GM19438 (cell line): ENCODE measurements at regions not wholly inside any gene's neighbourhood (a gene's known extent, or its start where the extent isn't known, plus 50 kb on each side); places are given as distances from the start of the nearest gene placed in this dataset.

Experiments used
- ATAC-seq: cut with Tn5 transposase; IDR thresholded peaks from one replicate; pipeline ENCODE4 v1.9.1; 2021; ENCODE audit warnings: low read depth; ENCODE audit not compliant: unreplicated experiment

DNA sequence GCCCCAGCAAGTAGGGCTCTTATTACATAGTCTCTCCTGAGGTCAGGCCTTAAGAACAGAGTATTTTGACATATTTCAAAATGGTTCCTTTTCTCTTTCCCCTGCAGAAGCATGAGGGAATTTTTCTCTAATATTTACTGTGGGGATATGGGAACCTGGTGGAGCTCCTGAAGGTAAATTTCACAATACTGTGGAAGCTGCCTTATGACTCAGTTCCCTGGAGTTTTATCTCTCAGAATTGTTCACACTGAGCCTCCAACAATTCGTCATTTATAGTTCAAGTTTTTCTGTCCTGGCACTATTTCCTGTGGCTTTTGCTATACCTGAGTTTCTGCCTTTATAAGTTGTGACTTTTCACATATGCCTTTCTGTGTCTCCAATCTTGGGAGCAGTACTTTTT, 607.2 kb upstream of the NDST4 start:
- ATAC-seq = no peak

DNA sequence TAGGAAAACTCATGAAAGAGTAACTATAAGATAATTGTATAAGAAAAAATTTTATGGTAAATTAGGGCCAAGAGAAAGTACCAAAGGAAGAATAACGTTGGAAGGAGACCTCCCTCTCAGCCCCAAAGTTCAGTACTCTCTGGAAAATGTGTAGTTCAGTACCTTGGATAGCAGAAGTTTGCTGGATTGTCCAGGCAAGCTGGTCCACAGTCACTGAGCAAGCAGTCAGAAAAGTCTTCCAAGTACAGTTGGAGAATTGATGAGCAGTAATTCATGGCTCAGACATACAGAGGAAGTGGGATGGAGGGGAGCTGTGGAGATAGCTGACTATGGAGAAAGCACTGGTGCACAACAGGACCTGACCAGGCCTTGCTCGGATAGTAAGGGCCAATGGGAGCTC, 598.2 kb upstream of the NDST4 start:
- no peak for ATAC-seq

DNA sequence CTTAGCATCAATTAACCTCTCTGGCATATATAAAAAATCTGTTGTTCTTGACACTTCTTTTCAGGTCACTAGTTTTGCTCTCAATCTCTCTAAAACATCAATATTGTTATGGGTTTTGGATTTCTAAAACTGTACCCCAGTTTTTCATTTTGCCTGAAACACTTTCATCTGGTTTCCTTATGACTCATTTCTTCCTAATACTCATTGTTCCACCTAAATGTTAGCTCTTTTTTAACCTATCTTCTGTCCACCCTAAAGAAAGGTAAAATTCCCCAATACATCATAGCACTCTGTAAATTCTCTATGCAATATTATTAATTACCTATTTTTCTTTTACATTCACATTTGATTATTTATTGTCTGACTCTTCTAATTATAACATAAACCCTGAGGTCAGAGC, 575.5 kb upstream of the NDST4 start:
- no peak for ATAC-seq

DNA sequence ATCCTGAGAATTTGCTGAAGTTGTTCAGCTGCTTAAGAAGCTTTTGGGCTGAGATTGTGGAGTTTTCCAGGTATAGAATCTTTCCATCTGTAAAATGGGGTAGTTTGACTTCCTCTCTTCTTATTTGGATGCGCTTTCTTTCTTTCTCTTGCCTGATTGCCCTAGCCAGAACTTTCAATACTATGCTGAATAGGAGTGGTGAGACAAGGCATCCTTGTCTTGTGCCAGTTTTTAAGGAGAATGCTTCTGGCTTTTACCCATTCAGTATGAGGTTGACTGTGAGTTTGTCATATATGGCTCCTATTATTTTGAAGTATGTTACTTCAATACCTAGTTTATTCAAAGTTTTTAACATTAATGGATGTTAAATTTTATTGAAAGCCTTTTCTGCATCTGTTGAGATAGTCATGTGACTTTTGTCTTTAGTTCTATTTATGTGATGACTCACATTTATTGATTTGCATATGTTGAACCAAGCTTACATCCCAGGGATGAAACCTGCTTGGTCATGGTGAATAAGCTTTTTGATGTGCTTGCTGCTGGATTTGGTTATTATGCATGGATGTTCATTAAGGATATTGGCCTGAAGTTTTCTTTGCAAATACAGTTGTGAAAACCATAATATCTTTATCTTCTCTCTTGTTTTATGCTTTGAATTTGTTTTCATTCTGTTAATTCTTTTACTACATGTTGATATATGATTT, 573.8 kb upstream of the NDST4 start:
- ATAC-seq = no peak

DNA sequence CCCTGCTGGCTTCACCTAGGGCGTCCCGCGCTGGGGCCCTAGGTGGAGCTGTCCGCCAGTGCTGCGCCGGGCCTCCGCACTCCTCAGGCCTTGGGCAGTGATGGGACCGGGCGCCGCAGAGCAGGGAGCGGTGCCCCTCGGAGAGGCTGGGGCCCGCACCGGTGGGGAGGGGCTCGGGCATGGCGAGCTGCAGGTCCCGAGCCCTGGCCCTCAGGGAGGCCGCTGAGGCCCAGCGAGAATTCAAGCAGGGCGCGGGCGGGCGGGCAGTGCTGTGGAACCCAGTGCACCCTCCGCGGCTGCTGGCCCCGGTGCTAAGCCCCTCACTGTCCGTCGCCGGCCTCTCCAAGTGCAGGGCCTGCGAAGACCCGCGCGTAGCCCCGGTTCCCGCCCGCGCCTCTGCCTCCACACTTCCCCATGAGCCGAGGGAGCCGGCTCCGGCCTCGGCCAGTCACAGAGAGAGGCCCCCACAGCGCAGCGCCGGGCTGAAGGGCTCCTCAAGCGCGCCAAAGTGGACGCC, 565.1 kb upstream of the NDST4 start:
- no peak for ATAC-seq

DNA sequence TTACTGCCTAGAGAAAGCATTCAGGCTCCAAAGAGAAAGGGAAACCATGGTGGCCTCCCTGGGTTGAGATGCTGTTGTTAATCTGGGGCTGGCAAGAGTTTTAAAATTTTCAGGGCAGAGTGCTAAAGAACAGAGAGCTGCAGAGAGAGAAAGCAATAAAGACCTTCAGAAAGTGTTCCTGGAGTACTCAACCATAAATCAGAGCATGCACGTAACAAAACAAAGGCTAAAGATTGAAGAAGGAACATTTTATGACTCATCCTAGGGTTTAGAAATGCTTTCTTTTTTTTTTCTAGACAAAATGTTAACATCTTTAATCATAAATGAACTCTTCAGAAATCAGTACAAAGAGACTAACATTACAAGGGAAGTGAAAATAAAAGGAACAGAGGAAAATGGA, 562.3 kb upstream of the NDST4 start:
- no peak for ATAC-seq

DNA sequence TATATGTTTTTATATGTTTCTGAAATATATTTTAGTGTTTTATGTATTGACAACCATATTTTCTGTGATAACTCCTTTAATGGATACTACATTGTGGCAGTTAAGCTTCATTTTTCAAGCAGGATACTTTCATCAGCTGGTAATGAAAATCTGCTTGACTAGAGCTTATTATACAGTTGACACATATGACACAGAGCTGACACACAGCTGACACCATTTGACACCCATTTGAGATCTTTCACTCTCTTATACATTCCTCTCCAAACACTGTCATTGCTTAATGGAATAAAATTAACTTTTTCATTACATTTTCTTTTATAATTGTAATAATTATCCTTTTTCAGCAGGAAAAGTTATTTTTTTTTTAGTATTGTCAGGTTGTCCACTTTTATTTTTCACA, 561.1 kb upstream of the NDST4 start:
- ATAC-seq = no peak

DNA sequence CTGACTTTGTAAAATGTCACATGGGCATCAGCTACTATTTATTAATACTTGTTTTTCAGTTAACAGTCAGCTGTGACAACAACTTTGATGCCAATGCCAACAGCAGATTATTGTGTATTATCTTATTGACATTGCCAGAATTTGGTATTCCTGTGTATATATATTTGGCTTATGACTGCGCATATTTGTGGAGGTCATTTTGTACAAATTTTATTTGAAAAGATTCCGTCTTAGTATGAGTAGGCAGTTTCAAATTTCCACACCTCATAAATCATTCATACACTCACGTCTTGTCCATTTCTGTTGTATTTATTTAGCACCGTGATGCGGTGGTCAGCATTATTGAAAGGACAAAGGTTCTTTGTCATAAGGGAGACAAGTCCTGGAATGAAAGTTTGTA, 558.2 kb upstream of the NDST4 start:
- ATAC-seq = no peak

DNA sequence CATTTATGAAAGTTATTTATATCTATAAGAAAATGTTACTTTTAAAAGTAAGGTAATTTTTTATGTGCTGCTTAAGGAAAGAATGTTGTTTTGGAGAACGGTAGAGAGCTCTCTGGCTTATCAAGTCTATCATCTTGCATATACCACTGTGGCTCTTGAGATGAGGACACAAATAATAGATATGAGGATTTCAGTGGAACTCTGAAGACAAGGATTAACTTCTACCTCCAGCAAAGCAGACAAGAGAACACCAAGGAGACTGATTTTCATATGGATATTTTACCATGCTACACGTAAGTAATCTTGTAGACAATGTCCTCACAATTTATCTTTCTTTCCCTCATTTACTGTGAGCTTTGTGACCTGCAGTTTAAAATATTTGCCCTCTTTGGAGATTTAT, 557.5 kb upstream of the NDST4 start:
- no peak for ATAC-seq

DNA sequence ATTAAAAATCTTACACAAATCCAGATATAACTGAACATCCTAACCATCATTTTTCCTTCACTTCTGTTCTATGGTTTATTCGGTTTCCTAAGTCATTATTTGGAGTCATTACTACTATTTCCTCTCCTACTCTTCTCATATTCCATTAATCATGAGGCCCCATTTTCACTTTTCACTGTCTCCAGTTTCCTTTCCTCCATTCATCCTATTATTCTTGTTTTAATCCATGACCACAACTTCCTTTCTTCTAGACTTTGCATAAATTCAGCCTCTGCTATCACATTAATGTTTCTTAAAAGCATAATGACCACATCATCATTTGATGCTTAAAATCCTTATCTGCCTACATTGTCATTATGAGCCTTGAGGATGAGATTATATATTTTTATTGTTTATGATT, 555.0 kb upstream of the NDST4 start:
- ATAC-seq = no peak

DNA sequence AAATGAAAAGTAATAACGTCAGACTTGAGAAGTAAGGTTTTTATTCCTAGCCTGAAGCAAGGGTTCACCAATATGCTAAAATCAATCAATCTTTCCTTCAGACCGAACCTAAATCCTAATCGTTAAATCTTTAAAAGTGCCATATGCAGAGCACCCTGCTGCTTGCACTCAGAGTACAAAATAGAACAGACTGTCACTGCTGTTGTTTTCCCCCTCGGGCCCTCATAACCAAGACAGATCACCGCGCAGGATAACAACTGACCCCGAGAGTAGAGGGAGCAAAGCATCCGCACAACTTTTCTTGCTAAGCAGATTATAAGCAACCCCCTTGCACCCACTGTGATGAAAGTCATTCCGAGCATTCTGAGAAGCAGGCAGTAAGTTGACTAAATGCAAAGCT, 550.9 kb upstream of the NDST4 start:
- no peak for ATAC-seq

DNA sequence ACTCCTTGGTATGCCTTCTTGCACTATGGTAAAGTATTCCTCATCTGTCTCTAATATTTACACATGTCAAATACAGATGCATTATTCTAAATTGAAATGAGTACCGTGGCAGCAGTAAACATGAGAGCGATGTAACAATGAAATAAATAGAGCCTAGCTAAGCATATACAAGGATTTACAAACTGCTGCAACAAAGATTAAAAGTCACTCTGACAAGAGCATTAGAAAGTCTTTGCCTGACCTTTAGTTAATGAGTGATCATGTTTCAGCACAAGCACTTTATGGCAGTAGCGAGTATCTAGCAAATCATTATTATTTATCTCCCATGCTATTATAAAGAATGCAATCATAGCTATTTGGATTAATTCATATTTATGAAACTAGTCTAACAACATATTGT, 547.0 kb upstream of the NDST4 start:
- no peak for ATAC-seq

DNA sequence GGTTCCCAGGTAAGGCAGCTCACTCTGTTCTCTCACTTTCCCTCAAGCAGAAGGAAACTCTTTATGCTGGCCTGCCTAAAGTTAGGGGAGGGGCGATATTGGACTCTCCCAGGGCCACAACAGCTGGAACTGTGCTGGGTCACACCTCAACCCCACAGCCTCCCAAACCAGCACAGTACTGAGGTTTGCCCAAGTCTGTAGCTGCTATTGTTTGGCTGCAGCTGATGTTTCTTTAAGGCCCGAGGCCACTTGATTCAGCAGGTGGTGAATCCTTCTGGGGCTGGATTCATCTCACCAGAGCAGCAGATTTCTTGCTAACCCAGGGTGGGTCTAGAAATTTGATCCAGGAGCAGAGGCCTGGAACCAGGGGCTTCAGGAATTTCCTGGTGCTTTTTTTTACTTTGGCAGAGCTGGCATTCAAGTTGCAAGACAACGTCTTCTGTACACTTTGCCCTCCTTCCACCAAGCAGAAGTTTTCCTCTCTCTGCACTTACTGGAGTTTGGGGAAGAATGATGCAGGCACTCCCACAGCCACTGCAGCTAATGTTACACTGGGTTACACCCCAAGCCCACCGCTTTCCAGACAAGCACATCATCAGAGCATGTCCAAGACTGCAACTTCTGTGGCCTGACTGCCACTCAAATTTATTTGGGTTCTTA, 544.7 kb upstream of the NDST4 start:
- no peak for ATAC-seq

DNA sequence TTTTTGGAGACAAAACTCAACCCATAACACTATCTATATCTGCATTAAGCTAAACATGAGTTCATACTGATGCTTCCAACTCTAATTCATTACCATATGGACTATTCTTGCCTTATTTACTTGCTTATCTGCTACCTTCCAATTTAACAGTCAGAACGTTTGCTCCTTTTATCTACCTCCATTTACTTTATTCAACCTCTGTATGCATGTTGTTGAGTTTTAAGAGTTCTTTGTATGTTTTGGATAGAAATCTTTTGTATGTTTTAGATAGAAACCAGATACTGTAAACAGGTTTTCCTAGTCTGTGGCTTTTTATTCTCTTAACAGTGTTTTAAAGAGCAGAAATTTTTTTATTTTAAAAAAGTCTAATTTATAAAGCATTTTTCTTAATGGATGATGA, 542.2 kb upstream of the NDST4 start:
- ATAC-seq = no peak

DNA sequence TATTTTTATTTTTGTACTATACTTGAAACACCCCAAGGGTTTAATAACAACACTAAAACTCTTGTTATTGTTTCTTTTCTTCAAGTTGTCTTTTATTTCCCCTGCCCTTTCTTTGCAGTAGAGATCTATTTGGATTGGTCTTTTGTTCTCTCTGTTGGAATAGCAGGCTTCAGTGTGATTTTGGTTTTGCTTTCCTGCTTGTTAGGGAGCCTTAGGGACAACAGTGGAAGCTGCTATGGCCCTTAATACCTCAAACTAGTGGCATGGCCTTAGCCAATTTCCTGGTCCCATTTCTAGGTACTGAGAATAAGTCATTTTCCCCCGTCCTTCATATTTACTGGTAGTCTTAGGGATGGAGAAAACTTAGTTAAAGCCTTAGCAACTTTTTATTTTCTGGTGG, 535.4 kb upstream of the NDST4 start:
- ATAC-seq = no peak

DNA sequence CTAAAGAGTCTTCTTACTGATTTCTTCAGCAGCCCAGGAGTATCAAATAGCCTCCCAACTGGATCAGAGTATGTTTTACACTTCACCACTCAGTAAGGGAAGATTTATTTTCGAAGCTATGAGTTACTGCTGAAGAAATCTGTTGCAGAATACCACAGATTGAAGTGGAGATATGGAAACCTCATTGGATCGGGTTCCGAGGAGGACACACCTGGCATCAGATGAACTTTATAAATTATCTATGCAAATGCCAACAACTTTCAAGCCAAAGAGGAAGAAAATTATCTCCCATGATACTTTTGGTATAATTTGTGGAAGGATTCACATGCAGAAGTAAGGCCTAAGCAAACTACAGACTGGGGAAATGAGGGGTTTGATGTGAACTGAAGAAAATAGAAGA, 515.9 kb upstream of the NDST4 start:
- ATAC-seq = no peak

DNA sequence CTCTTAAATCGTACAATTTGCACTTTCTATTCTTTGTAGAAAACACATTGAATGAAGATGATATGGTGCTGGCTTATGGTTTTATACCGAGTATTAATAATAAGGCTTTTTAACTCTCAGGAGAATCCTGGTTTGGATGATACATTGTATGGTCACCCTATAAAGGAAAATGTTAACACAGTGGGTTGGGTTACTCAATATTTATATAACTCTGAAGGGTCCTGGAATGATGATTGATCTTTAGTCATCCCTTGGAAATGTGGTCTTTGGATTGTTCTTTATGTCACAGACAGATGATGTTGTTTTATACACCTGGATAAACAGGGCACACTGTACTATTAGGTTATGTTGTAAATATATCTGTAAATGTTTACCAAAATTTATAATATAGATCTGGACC, 496.2 kb upstream of the NDST4 start:
- no peak for ATAC-seq

DNA sequence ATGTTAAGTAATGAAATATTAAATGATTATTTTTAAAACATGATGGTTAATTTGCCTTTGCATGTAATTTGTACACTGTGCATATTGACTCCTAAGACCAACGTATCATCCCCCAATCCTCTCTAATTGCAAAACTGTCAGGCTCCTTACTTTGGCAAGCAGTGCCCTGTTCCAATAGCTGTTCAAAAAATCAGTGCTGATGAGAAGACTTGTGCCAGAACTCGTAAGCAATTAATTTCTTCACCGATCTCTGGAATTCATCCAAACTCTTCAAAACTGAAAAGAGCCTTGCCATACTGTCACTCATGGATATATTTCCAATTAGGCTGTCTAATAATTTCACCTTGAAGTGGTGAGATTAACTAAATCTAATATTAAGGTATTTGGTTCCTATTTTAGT, 493.9 kb upstream of the NDST4 start:
- ATAC-seq = no peak

DNA sequence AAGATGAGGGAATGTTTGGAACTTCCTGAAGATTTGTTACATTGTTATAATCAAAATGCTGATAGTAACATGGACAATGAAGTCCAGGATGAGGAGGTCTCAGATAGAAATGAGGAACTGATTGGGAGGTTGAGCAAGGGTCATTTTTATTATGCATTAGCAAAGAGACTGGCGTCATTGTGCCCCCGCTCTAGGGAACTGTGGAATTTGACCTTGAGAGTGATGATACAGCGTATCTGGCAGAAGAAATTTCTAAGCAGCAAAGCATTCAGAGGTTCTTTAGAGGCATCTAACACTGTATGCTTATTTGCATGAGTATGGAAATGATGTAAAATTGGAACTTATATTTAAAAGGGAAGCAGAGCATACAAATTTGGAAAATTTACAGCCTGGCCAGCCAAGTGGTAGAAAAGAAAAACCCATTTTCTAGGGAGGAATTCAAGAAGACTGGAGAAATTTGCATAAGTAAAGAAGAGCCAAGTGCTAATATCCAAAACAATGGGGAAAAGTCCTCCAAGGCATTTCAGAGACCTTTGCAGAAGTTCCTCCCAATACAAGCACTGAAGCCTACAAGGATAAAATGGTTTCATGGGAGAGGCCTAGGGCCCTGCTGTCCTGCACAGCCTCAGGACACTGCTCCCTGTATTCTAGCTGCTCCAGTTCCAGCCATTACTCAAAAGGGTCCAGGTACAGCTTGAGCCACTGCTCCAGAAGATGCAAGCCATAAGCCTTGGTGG, 483.0 kb upstream of the NDST4 start:
- ATAC-seq = no peak

DNA sequence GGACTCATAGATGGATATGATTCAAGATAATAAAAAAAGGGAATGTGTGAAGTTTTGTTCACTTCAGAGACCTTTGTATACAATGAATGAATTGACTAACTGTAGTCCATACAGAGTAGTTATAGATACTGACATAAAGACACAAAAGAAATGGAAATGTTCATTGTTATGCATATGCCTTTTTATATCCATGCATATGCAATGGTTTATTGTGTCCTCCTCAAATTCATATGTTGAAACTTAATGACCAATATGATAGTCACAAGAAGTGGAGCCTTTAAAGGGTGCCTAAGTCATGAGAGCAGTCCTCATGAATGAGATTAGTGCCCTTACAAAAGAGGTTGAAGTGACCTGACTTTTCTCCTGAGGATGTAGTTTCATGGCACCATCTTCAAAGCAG, 467.5 kb upstream of the NDST4 start:
- ATAC-seq = no peak

DNA sequence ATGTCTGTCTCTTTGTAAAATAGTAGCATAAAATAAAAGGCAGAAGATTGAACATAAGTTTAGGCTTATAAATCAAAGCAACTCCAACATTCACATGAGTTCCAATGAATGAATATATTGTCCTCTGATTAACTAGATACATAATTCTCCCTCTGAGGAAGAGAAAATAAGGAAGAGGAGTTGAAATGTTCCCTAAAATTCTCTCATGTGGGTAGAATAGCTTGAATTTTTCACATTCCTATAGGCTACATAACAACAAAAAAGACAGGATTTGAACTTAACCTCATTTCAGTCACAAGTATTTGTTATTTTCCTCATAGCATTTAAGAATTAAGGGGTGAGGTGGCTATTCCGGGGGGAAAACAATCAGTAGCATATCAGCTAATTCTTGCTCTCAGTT, 462.4 kb upstream of the NDST4 start:
- ATAC-seq = no peak

DNA sequence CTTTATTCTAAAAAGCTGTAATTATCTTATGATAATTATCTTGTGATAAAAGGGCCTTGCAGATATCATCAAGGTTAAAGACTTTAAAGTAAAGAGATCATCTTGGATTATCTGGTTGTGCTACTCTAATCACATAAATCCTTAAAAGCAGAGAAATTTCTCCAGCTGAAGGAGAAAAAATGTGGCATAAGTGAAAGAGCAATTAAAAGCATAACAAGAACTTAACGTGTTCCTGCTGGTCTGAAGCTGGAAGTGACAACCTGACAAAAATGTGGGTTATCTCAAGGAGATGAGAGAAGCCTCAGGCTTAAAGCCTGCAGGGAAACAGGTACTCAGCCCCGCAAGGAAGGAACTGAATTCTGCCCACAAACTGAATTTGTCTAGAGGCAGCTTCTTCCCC, 449.1 kb upstream of the NDST4 start:
- ATAC-seq = no peak
